ENCODE measurements at regions not wholly inside any gene's neighbourhood (a gene's known extent, or its start where the extent isn't known, plus 50 kb on each side); places are given as distances from the start of the nearest gene placed in this dataset.

DNA sequence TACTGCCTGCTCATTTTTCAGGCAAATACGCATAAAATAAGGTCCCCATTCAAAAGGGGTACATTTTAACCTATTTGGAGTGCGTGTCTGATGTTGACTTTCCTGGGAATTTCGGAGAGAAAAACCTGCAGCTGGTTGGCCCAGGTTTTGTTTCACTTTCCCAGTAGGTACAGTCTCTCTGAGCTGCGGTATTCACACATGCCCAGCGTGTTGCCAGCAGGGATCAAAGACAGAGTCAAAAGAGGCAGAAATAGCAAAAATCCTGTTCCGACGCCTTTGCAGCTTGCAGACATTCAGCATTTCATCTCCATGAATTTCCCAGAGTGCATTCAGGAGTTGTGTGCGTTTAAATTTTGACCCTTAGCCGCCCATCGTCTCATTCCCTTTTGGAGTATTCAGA, 855.4 kb upstream of the CELF4 start:
- no peak overlapping the region for H2BK15ac ChIP-seq (ENCODE audit: low read length)
- H2BK120ac ChIP-seq (replicated peaks; ENCODE audit: low read depth, low read length): no peak overlapping the region
- DNase-seq (ENCODE audit: low read depth in 1 of 2, low spot score in 2 of 2) (no peak), FAIRE-seq (no peak)
- H2BK20ac ChIP-seq (ENCODE audit: low read length): no peak overlapping the region
- H4K20me1 ChIP-seq (replicated peaks in 1 of 2; ENCODE audit: control insufficient read depth in 1 of 2, insufficient read depth in 2 of 2, low read length in 2 of 2): no peaks in the 10 kb centered on the region
- no peak overlapping the region for H4K8ac ChIP-seq (ENCODE audit: extremely low read depth, insufficient read depth, low read length)
- H4K5ac ChIP-seq (ENCODE audit: insufficient read length, low read depth, low read length): no peak overlapping the region
- H3K18ac ChIP-seq (ENCODE audit: extremely low read depth, low read length): no peak overlapping the region
- H3K4me2 ChIP-seq (ENCODE audit: insufficient read depth in 1 of 2, low read depth in 2 of 2, low read length in 2 of 2): 0 out of 4 replicates have a peak overlapping the region, but pooled peaks of 1 of the 2 experiments have one; percentile 14
- H3K9me3 ChIP-seq (ENCODE audit: insufficient read depth in 2 of 2, low read depth in 1 of 2, low read length in 1 of 2): no peaks in the 10 kb centered on the region
- H2BK5ac ChIP-seq (ENCODE audit: low read depth, low read length): no peak overlapping the region
- no peaks in the 10 kb centered on the region for H3K23me2 ChIP-seq (ENCODE audit: low read depth, low read length)
- no peak overlapping the region for H3K23ac ChIP-seq (ENCODE audit: insufficient read length)
- H3K27me3 ChIP-seq (replicated peaks in 1 of 4; ENCODE audit: control insufficient read depth in 3 of 4, extremely low read depth in 1 of 4, insufficient read depth in 3 of 4, low read length in 3 of 4): no peaks in the 10 kb centered on the region
- H3K9ac ChIP-seq (replicated peaks in 1 of 4; ENCODE audit: extremely low read depth in 1 of 4, low read depth in 3 of 4, low read length in 3 of 4): no peak overlapping the region
- no peak overlapping the region for H3K4ac ChIP-seq (replicated peaks; ENCODE audit: insufficient read length, low read depth, low read length)
- CTCF ChIA-PET (ENCODE audit: partially characterized antibody): no interaction called here
- POLR2A ChIA-PET (ENCODE audit: partially characterized antibody): no interaction called here
- H4K91ac ChIP-seq (replicated peaks; ENCODE audit: insufficient read length, low read length): no peak overlapping the region
- H3K79me1 ChIP-seq (ENCODE audit: low read depth, low read length): no peaks in the 10 kb centered on the region
- no peaks in the 10 kb centered on the region for H3K36me3 ChIP-seq (ENCODE audit: control insufficient read depth in 2 of 4, insufficient read depth in 4 of 4, low read length in 3 of 4)
- no peak overlapping the region for H3K4me3 ChIP-seq (ENCODE audit: extremely low read depth in 1 of 4, insufficient read depth in 2 of 4, low read depth in 3 of 4, low read length in 4 of 4)
- no peak overlapping the region for H3K14ac ChIP-seq (ENCODE audit: insufficient read length)
- no peaks in the 10 kb centered on the region for H3K79me2 ChIP-seq (ENCODE audit: control insufficient read depth in 1 of 2, insufficient read depth in 2 of 2, low read length in 2 of 2)
- H3K56ac ChIP-seq (replicated peaks; ENCODE audit: insufficient read length, low read depth, low read length): no peak overlapping the region
- WGBS, 2 experiments (ENCODE audit: extremely low coverage in 1 of 2, insufficient coverage in 1 of 2, insufficient read length in 1 of 2, insufficient replicate concordance in 2 of 2, low coverage in 1 of 2, low lambda C conversion rate in 2 of 2, missing lambda C conversion rate in 1 of 2): 76% methylated on average over 10 of the region's 10 CpGs; no CpG with 5 or more reads in 1 of the 2 experiments
- no peak overlapping the region for H2AK5ac ChIP-seq (ENCODE audit: low read depth, low read length)
- H3K4me1 ChIP-seq (replicated peaks in 1 of 4; ENCODE audit: control insufficient read depth in 3 of 4, insufficient read depth in 4 of 4, low read length in 3 of 4): peaks cover 0 to 3% (median 2%) of the 10 kb centered on the region in 4 experiments; a peak in 3 of 7 replicates
- H2BK12ac ChIP-seq (ENCODE audit: low read depth, low read length): no peak overlapping the region
- no peak overlapping the region for H2AFZ ChIP-seq (ENCODE audit: low read length)
- H3K27ac ChIP-seq (ENCODE audit: low read depth, low read length): no peak overlapping the region
- no peak for TF ChIP-seq TCF12 (IDR thresholded peaks at IDR 0.05; ENCODE audit: low read depth, low read length)

Measured in H1 (cell line).